ENCODE measurements at regions not wholly inside any gene's neighbourhood (a gene's known extent, or its start where the extent isn't known, plus 50 kb on each side); places are given as distances from the start of the nearest gene placed in this dataset.

- TF ChIP-seq CTCF (conservative IDR thresholded peaks at IDR 0.05; ENCODE audit: low read depth, low read length) (no peak), EZH2 (IDR thresholded peaks at IDR 0.05; ENCODE audit: low read length, unreplicated experiment) (no peak)
These were observed 591.7 kb downstream of the CETN3 start for GRCh38 chr5:89817841-89818240.

Data from PC-3 (cell line).